ENCODE measurements at regions not wholly inside any gene's neighbourhood (a gene's known extent, or its start where the extent isn't known, plus 50 kb on each side); places are given as distances from the start of the nearest gene placed in this dataset.

- TF ChIP-seq ZFP3 (CRISPR knock-in tag; IDR thresholded peaks at IDR 0.05), result no peak
- no peak for TF ChIP-seq CSRNP3 (CRISPR knock-in tag; IDR thresholded peaks at IDR 0.05)
- no peak for TF ChIP-seq ZNF565 (CRISPR knock-in tag; conservative IDR thresholded peaks at IDR 0.05; ENCODE audit: low read depth)
- no peak for TF ChIP-seq GLIS3 (CRISPR knock-in tag; IDR thresholded peaks at IDR 0.05)
- no peak for TF ChIP-seq CREB5 (CRISPR knock-in tag; IDR thresholded peaks at IDR 0.05; ENCODE audit: low read depth)
These were observed 696.2 kb upstream of the RBFOX1 start for GRCh38 chr16:6636457-6636856.

Measured in SK-N-SH treated with all-trans-retinoic acid at 6 μM for 48 hours (cell line).